ENCODE measurements at regions not wholly inside any gene's neighbourhood (a gene's known extent, or its start where the extent isn't known, plus 50 kb on each side); places are given as distances from the start of the nearest gene placed in this dataset.

DNA sequence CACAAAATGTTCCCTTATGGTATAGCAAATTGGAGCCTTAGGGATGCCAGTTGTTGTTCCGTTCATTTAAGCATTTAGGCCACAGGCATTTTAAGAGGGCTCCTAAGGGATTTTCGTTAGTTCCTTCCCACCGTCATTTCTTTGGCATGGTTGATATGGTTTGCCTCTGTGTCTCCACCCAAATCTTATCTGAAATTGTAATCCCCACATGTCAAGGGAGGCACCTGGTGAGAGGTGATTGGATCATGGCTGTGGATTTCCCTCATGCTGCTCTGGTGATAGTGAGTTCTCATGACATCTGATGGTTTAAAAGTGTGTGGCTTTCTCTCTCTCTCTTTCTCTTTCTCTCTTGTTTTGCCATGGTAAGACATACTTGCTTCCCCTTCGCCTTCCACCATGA lies 104.1 kb downstream of the ASB9 start:
- no peaks in the 10 kb centered on the region for H3K4me1 ChIP-seq (ENCODE audit: control insufficient read depth in 1 of 2, insufficient read depth in 1 of 2, low read depth in 1 of 2, low read length in 1 of 2)
- no peak for TF ChIP-seq CTCF (IDR thresholded peaks at IDR 0.05)
- H3K36me3 ChIP-seq = no peaks in the 10 kb centered on the region
- H3K4me3 ChIP-seq (ENCODE audit: low read depth in 1 of 2, low read length in 1 of 2) = no peak overlapping the region
- no peaks in the 10 kb centered on the region for H3K27me3 ChIP-seq
- no peak overlapping the region for H3K27ac ChIP-seq
- H3K9me3 ChIP-seq = no peaks in the 10 kb centered on the region

DNA sequence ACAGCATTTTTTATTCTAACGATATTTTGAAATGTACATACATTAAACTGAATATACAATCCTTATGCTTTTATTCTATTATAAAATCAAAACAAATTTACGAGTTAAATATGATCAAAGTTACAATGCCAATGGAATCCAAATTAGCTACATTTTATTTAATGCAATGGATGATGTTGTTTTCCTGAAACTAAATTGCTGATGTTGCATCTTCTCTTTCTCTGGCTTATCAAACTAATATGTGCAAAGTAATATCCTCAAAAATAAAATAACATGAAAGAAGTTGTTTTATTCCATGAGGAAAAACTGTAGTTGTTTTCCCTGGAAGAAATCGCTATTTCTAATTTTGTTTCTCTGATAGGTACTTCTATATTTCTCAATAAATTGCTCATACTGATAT lies 106.8 kb downstream of the ASB9 start:
- no peaks in the 10 kb centered on the region for H3K36me3 ChIP-seq
- no peaks in the 10 kb centered on the region for H3K9me3 ChIP-seq
- no peak for TF ChIP-seq CTCF (IDR thresholded peaks at IDR 0.05)
- no peaks in the 10 kb centered on the region for H3K27me3 ChIP-seq
- H3K27ac ChIP-seq = no peak overlapping the region
- no peaks in the 10 kb centered on the region for H3K4me1 ChIP-seq (ENCODE audit: control insufficient read depth in 1 of 2, insufficient read depth in 1 of 2, low read depth in 1 of 2, low read length in 1 of 2)
- no peak overlapping the region for H3K4me3 ChIP-seq (ENCODE audit: low read depth in 1 of 2, low read length in 1 of 2)

DNA sequence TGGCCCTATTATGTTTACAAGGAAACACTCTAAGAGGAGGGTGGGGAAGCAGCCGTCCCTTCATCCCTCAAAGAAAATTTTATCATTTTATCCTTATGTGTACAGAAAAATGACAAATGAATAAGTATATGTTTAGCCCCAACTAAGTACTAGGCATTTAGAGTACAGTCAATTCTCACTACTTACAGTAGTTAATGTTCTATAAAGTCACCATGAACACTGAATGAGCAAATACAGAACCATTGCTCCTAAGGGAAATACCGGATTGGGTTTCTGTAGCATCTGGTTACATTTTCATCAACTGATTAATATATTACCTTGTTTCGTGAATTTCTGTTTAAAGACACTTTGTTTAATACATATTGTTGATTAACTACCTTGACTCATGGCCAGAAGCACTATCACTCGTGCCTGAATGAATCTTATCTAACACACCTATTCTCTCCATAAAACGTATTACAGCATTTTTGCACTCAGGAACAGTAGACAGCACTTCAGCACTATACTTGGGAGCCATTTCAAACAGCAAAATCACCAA lies 109.3 kb downstream of the ASB9 start:
- H3K4me1 ChIP-seq (ENCODE audit: control insufficient read depth in 1 of 2, insufficient read depth in 1 of 2, low read depth in 1 of 2, low read length in 1 of 2) = no peaks in the 10 kb centered on the region

GRCh38 chrX:15158736-15159406 lies 111.0 kb downstream of the ASB9 start:
- H3K4me1 ChIP-seq (ENCODE audit: control insufficient read depth in 1 of 2, insufficient read depth in 1 of 2, low read depth in 1 of 2, low read length in 1 of 2) = no peaks in the 10 kb centered on the region
- no peaks in the 10 kb centered on the region for H3K27me3 ChIP-seq
- no peaks in the 10 kb centered on the region for H3K36me3 ChIP-seq
- TF ChIP-seq CTCF (IDR thresholded peaks at IDR 0.05) = no peak
- H3K4me3 ChIP-seq (ENCODE audit: low read depth in 1 of 2, low read length in 1 of 2) = no peak overlapping the region
- no peaks in the 10 kb centered on the region for H3K9me3 ChIP-seq
- no peak overlapping the region for H3K27ac ChIP-seq

More for the DNA sequence above, 109.3 kb downstream of the ASB9 start:
- Histone ChIP-seq H3K4me3 (ENCODE audit: low read depth in 1 of 2, low read length in 1 of 2) (no peak overlapping the region), H3K27ac (no peak overlapping the region), H3K27me3 (no peaks in the 10 kb centered on the region), H3K9me3 (no peaks in the 10 kb centered on the region), H3K36me3 (no peaks in the 10 kb centered on the region)
- TF ChIP-seq CTCF (IDR thresholded peaks at IDR 0.05) = no peak

- TF ChIP-seq CTCF (IDR thresholded peaks at IDR 0.05) = no peak
- H3K36me3 ChIP-seq = no peaks in the 10 kb centered on the region
- no peaks in the 10 kb centered on the region for H3K27me3 ChIP-seq
- no peak overlapping the region for H3K4me3 ChIP-seq (ENCODE audit: low read depth in 1 of 2, low read length in 1 of 2)
- no peaks in the 10 kb centered on the region for H3K9me3 ChIP-seq
- no peak overlapping the region for H3K27ac ChIP-seq
- H3K4me1 ChIP-seq (ENCODE audit: control insufficient read depth in 1 of 2, insufficient read depth in 1 of 2, low read depth in 1 of 2, low read length in 1 of 2) = no peaks in the 10 kb centered on the region
These were observed 111.5 kb downstream of the ASB9 start for GRCh38 chrX:15158350-15158735.

All from neutrophil (primary cell).